ENCODE measurements at regions not wholly inside any gene's neighbourhood (a gene's known extent, or its start where the extent isn't known, plus 50 kb on each side); places are given as distances from the start of the nearest gene placed in this dataset.
"Not testable (repeated sequence)": the region's sequence is repeated elsewhere in the genome, so short reads cannot be mapped to it uniquely, and the experiment has no call there.

DNA sequence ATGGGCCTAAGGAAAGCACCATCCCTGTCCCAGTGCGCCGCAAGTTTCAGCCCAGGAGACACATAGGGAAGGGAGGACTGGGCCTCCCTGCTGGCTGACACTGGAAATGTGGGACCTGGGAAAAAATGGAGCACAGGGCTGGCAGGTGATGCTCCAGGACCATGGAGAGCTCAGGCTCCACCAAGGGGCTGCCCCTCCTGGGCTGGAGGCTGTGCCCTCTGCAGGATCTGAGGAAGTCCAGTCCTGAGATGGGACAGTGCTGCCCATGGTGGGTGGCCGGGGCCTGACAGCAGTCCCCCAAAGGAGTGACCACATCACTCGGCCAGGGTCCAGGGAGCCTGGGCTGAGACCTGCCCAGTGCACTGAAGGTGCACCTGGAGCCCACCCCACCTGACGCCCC is 108.6 kb upstream of the TEKT4 start:
- ChIA-PET CTCF (no interaction called here), POLR2A (no interaction called here)

DNA sequence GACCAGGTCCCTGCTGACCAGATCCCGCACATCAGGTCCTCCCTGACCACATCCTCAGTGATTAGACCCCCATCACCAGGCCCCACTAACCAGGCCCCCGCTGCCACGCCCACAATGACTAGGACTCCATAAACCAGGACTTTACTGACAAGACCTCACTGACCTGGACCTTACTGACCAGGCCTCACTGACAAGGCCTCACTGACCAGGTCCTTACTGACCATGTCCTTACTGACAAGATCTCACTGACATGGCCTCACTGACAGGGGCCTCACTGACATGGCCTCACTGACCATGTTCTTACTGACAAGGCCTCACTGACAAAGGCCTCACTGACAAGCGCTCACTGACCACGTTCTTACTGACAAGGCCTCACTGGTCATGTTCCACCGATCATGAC is 107.9 kb upstream of the TEKT4 start:
- Mint-ChIP-seq H3K4me1 (no peaks in the 10 kb centered on the region), H3K4me3 (no peak overlapping the region), H3K27me3 (no peaks in the 10 kb centered on the region), H3K9me3 (peaks cover 0 to 11% (median 0%) of the 10 kb centered on the region in 5 donors), H3K36me3 (peaks cover 0 to 3% (median 0%) of the 10 kb centered on the region in 3 donors), H3K27ac (no peak overlapping the region)
- ChIA-PET POLR2A (no interaction called here), CTCF (no interaction called here)
- no peak overlapping the region for H3K27ac ChIP-seq (ENCODE audit: low read depth, low read length)
- H3K4me3 ChIP-seq (ENCODE audit: low read length) = no peak overlapping the region
- no peaks in the 10 kb centered on the region for H3K4me1 ChIP-seq (ENCODE audit: insufficient read depth, low read length)
- no peaks in the 10 kb centered on the region for H3K27me3 ChIP-seq (ENCODE audit: insufficient read depth, low read length, poor library complexity, severe bottlenecking)
- no peaks in the 10 kb centered on the region for H3K9me3 ChIP-seq (ENCODE audit: low read length)
- no peak for DNase-seq
- no peaks in the 10 kb centered on the region for H3K36me3 ChIP-seq (ENCODE audit: insufficient read depth, low read length)

More for the DNA sequence above, 108.6 kb upstream of the TEKT4 start:
- H3K27me3 ChIP-seq (ENCODE audit: insufficient read depth, low read length, poor library complexity, severe bottlenecking) = no peaks in the 10 kb centered on the region
- Mint-ChIP-seq H3K27ac (no peak overlapping the region), H3K27me3 (no peaks in the 10 kb centered on the region), H3K9me3 (peaks cover 0 to 11% (median 0%) of the 10 kb centered on the region in 5 donors), H3K4me3 (no peak overlapping the region), H3K36me3 (peaks cover 0 to 3% (median 0%) of the 10 kb centered on the region in 3 donors), H3K4me1 (no peaks in the 10 kb centered on the region)
- H3K9me3 ChIP-seq (ENCODE audit: low read length) = no peaks in the 10 kb centered on the region
- H3K4me1 ChIP-seq (ENCODE audit: insufficient read depth, low read length) = no peaks in the 10 kb centered on the region
- H3K27ac ChIP-seq (ENCODE audit: low read depth, low read length) = no peak overlapping the region
- H3K4me3 ChIP-seq (ENCODE audit: low read length) = no peak overlapping the region
- H3K36me3 ChIP-seq (ENCODE audit: insufficient read depth, low read length) = no peaks in the 10 kb centered on the region
- no peak for DNase-seq

DNA sequence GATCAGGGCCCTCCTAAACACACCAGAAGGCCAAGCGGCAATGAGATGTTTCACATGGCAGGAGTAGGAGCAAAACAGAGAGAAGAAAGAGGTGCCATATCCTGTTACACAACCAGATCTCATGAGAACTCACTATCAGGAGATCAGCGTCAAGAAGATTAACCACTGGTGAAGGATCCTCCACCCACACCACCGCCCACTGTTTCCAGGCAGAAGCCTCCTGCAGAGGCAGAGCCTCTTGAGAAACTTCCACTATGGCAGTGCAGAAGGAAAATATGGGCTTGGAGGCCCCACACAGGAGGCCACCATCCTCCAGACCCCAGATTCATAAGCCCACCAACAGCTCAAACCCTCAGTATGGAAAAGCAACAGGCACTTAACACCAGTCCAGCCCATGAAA is 106.9 kb upstream of the TEKT4 start:
- H3K27me3 ChIP-seq (ENCODE audit: insufficient read depth, low read length, poor library complexity, severe bottlenecking); H3K4me1 ChIP-seq (ENCODE audit: insufficient read depth, low read length); CTCF ChIA-PET; H3K27ac Mint-ChIP-seq; POLR2A ChIA-PET; H3K27ac ChIP-seq (ENCODE audit: low read depth, low read length); H3K4me3 Mint-ChIP-seq; H3K36me3 Mint-ChIP-seq; H3K4me3 ChIP-seq (ENCODE audit: low read length); H3K27me3 Mint-ChIP-seq; H3K9me3 ChIP-seq (ENCODE audit: low read length); H3K36me3 ChIP-seq (ENCODE audit: insufficient read depth, low read length); H3K4me1 Mint-ChIP-seq; DNase-seq: not testable (repeated sequence)
- H3K9me3 Mint-ChIP-seq = peaks cover 0 to 11% (median 0%) of the 10 kb centered on the region in 5 donors

DNA sequence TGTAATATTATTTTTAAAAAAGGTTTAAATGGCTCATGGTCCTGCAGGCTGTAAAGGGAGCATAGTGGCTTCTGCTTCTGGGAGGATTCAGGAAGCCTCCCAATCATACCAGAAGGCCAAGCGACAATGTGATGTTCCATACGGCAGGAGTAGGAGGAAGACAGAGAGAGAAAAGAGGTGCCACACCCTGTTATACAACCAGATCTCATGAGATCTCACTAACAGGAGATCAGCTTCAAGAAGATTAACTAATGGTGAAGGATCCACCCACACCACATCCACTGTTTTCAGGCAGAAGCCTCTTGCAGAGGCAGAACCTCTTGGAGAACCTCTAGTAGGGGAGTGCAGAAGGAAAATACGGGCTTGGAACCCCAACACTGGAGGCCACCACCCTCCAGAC is 103.9 kb upstream of the TEKT4 start:
- no peaks in the 10 kb centered on the region for H3K9me3 ChIP-seq (ENCODE audit: low read length)
- ChIA-PET POLR2A (no interaction called here), CTCF (no interaction called here)
- Mint-ChIP-seq H3K4me1 (no peaks in the 10 kb centered on the region), H3K36me3 (peaks cover 0 to 3% (median 0%) of the 10 kb centered on the region in 3 donors), H3K4me3 (no peak overlapping the region), H3K27me3 (no peaks in the 10 kb centered on the region), H3K27ac (no peak overlapping the region), H3K9me3 (peaks cover 0 to 12% (median 0%) of the 10 kb centered on the region in 5 donors)
- no peaks in the 10 kb centered on the region for H3K27me3 ChIP-seq (ENCODE audit: insufficient read depth, low read length, poor library complexity, severe bottlenecking)
- no peaks in the 10 kb centered on the region for H3K4me1 ChIP-seq (ENCODE audit: insufficient read depth, low read length)
- H3K27ac ChIP-seq (ENCODE audit: low read depth, low read length) = no peak overlapping the region
- no peak overlapping the region for H3K4me3 ChIP-seq (ENCODE audit: low read length)
- DNase-seq = no peak
- no peaks in the 10 kb centered on the region for H3K36me3 ChIP-seq (ENCODE audit: insufficient read depth, low read length)

DNA sequence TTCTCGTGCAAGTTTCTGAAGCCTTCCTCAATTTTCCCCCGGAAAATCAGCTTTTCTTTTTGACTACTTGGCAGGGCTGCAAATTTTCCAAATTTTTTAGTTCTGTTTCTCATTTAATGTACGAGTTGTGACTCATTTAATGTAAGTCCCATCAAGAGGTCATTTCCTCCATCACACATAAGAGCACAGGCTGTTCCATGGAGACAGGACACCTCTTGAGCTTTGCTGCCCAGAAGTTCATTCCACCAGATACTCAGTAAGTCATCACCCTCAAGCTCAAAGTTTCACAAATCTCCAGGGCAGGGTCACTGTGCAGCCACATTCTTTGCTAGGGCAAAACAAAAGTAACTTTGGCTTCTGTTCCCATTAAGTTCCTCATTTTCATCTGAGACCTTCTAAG is 101.5 kb upstream of the TEKT4 start:
- Histone ChIP-seq H3K4me3 (ENCODE audit: low read length) (no peak overlapping the region), H3K27ac (ENCODE audit: low read depth, low read length) (no peak overlapping the region), H3K27me3 (ENCODE audit: insufficient read depth, low read length, poor library complexity, severe bottlenecking) (no peaks in the 10 kb centered on the region), H3K36me3 (ENCODE audit: insufficient read depth, low read length) (no peaks in the 10 kb centered on the region), H3K9me3 (ENCODE audit: low read length) (no peaks in the 10 kb centered on the region), H3K4me1 (ENCODE audit: insufficient read depth, low read length) (no peaks in the 10 kb centered on the region)
- POLR2A ChIA-PET = no interaction called here
- CTCF ChIA-PET = no interaction called here
- DNase-seq = no peak
- Mint-ChIP-seq H3K27me3 (no peaks in the 10 kb centered on the region), H3K9me3 (peaks cover 0 to 12% (median 2%) of the 10 kb centered on the region in 5 donors), H3K36me3 (no peaks in the 10 kb centered on the region), H3K27ac (no peak overlapping the region), H3K4me1 (no peaks in the 10 kb centered on the region), H3K4me3 (no peak overlapping the region)

DNA sequence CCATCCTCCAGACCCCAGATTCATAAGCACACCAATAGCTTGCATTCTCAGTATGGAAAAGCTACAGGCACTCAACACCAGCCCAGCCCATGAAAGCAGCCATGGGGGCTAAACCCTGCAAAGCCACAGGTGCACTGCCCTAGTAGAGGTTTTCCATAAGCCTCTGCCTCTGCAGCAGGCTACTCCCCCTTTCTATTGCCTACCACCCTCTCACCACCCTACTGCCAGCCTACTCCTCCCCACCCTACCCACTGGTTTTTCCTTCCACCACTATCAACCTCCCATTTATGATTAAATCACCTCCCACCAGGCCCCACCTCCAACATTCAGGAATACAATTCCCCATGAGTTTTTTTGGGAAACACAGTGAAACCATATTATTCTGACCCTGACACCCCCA is 96.4 kb upstream of the TEKT4 start:
- H3K36me3 Mint-ChIP-seq = no peaks in the 10 kb centered on the region
- Histone ChIP-seq H3K4me3 (ENCODE audit: low read length) (no peak overlapping the region), H3K36me3 (ENCODE audit: insufficient read depth, low read length) (no peaks in the 10 kb centered on the region), H3K4me1 (ENCODE audit: insufficient read depth, low read length) (no peaks in the 10 kb centered on the region), H3K27ac (ENCODE audit: low read depth, low read length) (no peak overlapping the region), H3K27me3 (ENCODE audit: insufficient read depth, low read length, poor library complexity, severe bottlenecking) (no peaks in the 10 kb centered on the region), H3K9me3 (ENCODE audit: low read length) (no peaks in the 10 kb centered on the region)
- CTCF ChIA-PET = no interaction called here
- H3K9me3 Mint-ChIP-seq = peaks cover 0 to 8% (median 3%) of the 10 kb centered on the region in 5 donors
- H3K27ac Mint-ChIP-seq = no peak overlapping the region
- no peaks in the 10 kb centered on the region for H3K4me1 Mint-ChIP-seq
- H3K27me3 Mint-ChIP-seq = no peaks in the 10 kb centered on the region
- H3K4me3 Mint-ChIP-seq = no peak overlapping the region
- no peak for DNase-seq
- POLR2A ChIA-PET = no interaction called here

DNA sequence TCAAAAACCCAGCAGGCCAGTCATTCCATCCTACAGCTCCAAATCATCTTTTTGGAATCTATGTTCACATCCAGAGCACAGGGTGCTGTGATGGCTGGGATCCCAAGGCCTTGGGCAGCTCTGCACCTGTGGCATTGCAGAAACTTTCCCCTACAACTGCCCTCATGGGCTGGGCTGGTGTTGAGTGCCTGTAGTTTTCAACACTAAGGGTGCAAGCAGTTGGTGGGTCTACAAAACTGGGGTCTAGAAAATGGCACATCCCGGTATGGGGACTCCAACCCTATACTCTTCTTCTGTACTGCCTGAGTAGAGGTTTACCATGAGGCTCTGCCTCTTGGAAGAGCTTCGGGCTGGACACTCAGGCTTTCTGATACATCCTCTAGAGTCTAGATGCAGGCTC is 95.2 kb upstream of the TEKT4 start:
- CTCF ChIA-PET = no interaction called here
- no peak overlapping the region for H3K27ac Mint-ChIP-seq

DNA sequence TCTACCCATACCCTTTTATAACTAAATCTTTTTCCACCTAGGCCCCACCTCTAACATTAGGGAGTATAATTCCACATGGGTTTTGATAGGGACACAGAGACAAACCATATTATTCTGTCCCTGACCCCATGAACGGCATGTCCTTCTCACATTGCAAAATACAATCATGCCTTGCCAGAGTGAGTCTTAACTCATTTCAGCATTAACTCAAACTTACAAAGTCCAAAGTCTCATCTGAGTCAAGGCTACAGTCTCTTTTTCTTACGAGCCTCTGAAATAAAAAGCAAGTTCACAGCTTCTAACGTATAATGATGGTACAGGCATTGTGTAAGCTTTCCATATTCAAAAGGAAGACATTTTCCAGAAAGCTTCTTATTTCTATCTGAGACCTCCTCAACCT is 86.1 kb upstream of the TEKT4 start:
- CTCF ChIA-PET = not testable (repeated sequence)
- peak overlapping the region in 1 of 8 donors; percentile 67 for H3K27ac Mint-ChIP-seq

More for the DNA sequence above, 95.2 kb upstream of the TEKT4 start:
- Mint-ChIP-seq H3K36me3 (no peaks in the 10 kb centered on the region), H3K4me3 (no peak overlapping the region), H3K27me3 (no peaks in the 10 kb centered on the region), H3K9me3 (peaks cover 0 to 8% (median 3%) of the 10 kb centered on the region in 5 donors), H3K4me1 (no peaks in the 10 kb centered on the region)
- H3K4me3 ChIP-seq (ENCODE audit: low read length) = no peak overlapping the region
- no peak for DNase-seq
- H3K36me3 ChIP-seq (ENCODE audit: insufficient read depth, low read length) = no peaks in the 10 kb centered on the region
- H3K27me3 ChIP-seq (ENCODE audit: insufficient read depth, low read length, poor library complexity, severe bottlenecking) = no peaks in the 10 kb centered on the region
- no peaks in the 10 kb centered on the region for H3K4me1 ChIP-seq (ENCODE audit: insufficient read depth, low read length)
- POLR2A ChIA-PET = no interaction called here
- no peak overlapping the region for H3K27ac ChIP-seq (ENCODE audit: low read depth, low read length)
- no peaks in the 10 kb centered on the region for H3K9me3 ChIP-seq (ENCODE audit: low read length)

DNA sequence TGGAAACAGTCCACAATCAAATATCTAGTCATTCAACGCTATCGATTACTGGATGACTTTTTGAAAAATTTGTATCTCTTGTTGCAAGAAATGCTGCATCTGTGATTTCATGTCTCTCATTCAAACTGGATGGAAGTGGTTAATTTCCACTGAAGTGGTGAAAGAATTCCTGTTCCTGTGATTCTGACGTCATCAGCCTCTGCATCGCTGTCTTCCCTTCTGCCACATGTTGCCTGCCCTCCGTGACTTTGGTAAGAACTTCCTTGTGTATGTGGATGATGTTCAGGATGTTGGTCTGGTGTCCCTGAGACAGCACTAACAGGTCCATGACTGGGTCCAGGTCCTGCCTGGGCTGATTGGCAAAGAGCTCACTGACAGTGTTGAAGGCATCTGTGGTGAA is 84.8 kb upstream of the TEKT4 start:
- H3K4me1 ChIP-seq (ENCODE audit: insufficient read depth, low read length); H3K4me3 Mint-ChIP-seq; H3K4me3 ChIP-seq (ENCODE audit: low read length); H3K27ac Mint-ChIP-seq; H3K27me3 ChIP-seq (ENCODE audit: insufficient read depth, low read length, poor library complexity, severe bottlenecking); POLR2A ChIA-PET; H3K27me3 Mint-ChIP-seq; H3K4me1 Mint-ChIP-seq; H3K9me3 ChIP-seq (ENCODE audit: low read length); H3K36me3 Mint-ChIP-seq; H3K36me3 ChIP-seq (ENCODE audit: insufficient read depth, low read length); DNase-seq; H3K27ac ChIP-seq (ENCODE audit: low read depth, low read length); H3K9me3 Mint-ChIP-seq; CTCF ChIA-PET: not testable (repeated sequence)

More for the DNA sequence above, 86.1 kb upstream of the TEKT4 start:
- H3K36me3 ChIP-seq (ENCODE audit: insufficient read depth, low read length); H3K27me3 Mint-ChIP-seq; H3K9me3 Mint-ChIP-seq; H3K36me3 Mint-ChIP-seq; DNase-seq; H3K27me3 ChIP-seq (ENCODE audit: insufficient read depth, low read length, poor library complexity, severe bottlenecking); H3K4me1 ChIP-seq (ENCODE audit: insufficient read depth, low read length); H3K4me3 ChIP-seq (ENCODE audit: low read length); H3K4me3 Mint-ChIP-seq; H3K4me1 Mint-ChIP-seq; H3K27ac ChIP-seq (ENCODE audit: low read depth, low read length); H3K9me3 ChIP-seq (ENCODE audit: low read length); POLR2A ChIA-PET: not testable (repeated sequence)

All from CD8-positive, alpha-beta memory T cell (primary cell).